VCaP (cell line): ENCODE measurements at regions not wholly inside any gene's neighbourhood (a gene's known extent, or its start where the extent isn't known, plus 50 kb on each side); places are given as distances from the start of the nearest gene placed in this dataset.

ENCODE experiments used
- H3K27ac ChIP-seq: fragments of 450-650 bp; 2 replicates; pipeline ENCODE4 v1.5.1; 2017
- TF ChIP-seq, protein P1 (sequence below): fragments of 450-650 bp; conservative IDR thresholded peaks from 2 replicates; pipeline ENCODE4 v1.5.1; 2017; ENCODE audit warnings: mild to moderate bottlenecking, moderate library complexity

- H3K27ac ChIP-seq: no peak overlapping the region
- TF ChIP-seq, protein P1, sequence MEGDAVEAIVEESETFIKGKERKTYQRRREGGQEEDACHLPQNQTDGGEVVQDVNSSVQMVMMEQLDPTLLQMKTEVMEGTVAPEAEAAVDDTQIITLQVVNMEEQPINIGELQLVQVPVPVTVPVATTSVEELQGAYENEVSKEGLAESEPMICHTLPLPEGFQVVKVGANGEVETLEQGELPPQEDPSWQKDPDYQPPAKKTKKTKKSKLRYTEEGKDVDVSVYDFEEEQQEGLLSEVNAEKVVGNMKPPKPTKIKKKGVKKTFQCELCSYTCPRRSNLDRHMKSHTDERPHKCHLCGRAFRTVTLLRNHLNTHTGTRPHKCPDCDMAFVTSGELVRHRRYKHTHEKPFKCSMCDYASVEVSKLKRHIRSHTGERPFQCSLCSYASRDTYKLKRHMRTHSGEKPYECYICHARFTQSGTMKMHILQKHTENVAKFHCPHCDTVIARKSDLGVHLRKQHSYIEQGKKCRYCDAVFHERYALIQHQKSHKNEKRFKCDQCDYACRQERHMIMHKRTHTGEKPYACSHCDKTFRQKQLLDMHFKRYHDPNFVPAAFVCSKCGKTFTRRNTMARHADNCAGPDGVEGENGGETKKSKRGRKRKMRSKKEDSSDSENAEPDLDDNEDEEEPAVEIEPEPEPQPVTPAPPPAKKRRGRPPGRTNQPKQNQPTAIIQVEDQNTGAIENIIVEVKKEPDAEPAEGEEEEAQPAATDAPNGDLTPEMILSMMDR: no peak
Measured at GRCh38 chr4:32032136-32032672, 1312.0 kb downstream of the PCDH7 start.

DNA sequence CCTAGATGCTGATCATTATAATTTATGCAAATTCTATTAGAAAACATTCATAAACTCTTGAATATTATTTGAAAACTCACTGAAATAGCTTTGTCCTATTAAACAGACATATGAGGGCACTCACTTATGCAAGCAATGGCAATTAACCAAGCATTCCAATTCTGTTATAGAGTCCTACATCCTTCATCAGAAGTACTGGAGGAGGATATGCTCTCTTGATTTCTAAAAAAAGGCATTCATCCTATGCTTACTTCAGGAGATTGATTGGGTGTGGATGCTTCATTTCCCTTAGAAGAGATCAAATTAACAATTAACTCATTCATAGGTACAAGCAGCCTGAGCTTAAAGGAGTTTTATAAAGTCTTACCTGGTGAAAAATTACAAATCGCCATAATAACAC is 1317.2 kb downstream of the PCDH7 start:
- H3K27ac ChIP-seq: no peak overlapping the region
- TF ChIP-seq, protein P1: no peak

- H3K27ac ChIP-seq: no peak overlapping the region
- TF ChIP-seq, protein P1: no peak; the same call in 1 of the 2 replicates
Measured at GRCh38 chr4:32042486-32043247, 1322.5 kb downstream of the PCDH7 start.

DNA sequence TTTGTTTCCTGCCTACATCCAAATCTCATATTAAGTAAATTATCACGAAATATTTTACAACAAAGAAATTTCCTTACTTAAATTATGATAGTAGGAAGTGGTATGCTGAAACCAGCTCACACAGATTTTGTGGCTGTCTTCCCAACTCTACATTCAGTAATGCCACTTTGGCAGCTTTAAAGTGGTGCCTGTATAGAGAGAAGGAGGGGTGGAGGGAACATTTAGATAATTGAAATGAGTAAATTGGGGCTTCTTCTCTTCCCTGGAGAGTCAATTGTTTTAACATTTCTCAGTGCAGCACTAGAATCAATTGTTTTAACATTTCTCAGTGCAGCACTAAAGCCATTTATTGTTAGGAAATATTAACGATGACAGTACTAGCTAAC is 1323.1 kb downstream of the PCDH7 start:
- TF ChIP-seq, protein P1: no peak
- no peak overlapping the region for H3K27ac ChIP-seq

DNA sequence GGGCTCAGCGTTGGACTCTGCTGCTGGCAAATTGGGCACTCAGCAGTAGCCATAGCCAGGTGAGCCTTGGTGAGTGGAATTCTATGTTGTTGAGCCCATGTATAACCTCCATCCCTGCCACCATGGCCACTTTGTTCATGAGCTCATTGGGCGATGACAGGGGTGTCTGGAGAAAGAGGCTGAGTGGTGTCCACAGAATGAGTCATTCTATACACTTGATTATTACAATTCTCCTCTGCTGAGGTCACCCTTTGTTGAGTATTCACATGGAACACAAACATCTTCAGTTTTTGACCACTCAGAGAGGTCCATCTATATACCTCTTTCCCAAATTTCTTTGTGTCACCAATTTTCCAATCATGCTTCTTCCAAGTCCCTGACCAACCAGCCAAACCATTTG is 1341.7 kb downstream of the PCDH7 start:
- TF ChIP-seq, protein P1: no peak
- no peak overlapping the region for H3K27ac ChIP-seq

DNA sequence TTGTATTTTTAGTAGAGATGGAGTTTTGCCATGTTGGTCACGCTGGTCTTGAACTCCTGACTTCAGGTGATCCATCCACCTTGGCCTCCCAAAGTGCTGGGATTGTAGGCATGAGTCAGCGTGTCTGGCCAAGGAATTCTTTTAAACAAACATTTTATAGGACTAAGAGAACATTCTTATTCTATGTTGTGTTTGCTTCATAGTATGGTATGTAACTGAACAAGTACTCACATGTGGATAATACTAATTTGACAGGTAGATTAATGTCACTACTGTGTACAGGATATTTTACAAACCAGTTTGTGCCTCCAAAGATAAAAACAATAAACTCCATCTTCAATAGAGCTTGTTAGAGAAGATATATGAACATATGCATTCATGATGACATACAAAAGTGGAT is 1353.4 kb downstream of the PCDH7 start:
- TF ChIP-seq, protein P1: no peak

DNA sequence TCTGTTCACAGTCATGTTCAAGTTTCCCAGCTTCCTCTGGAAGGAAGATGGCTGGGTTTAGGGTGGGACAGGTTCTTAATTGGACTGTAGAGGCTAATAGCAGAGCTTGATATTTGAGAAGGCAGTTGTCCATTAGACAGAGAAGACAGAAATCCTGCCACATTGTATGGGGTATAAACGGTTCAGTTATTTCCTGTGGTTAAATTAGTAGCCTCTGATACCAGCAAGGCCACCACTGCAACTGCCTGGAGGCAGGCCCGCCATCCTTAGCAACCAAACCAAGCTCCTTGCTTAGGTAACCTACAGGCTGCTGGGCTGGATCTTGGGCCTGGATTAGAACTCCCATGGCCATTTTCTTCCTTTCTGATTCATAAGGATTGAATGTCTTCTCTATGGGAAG is 1367.0 kb downstream of the PCDH7 start:
- TF ChIP-seq, protein P1: no peak
- no peak overlapping the region for H3K27ac ChIP-seq

More for the DNA sequence above, 1353.4 kb downstream of the PCDH7 start:
- no peak overlapping the region for H3K27ac ChIP-seq
